ENCODE measurements at regions not wholly inside any gene's neighbourhood (a gene's known extent, or its start where the extent isn't known, plus 50 kb on each side); places are given as distances from the start of the nearest gene placed in this dataset.

- ChIA-PET CTCF (ENCODE audit: low intra/inter-chr PET ratio, low total read pairs) (no interaction called here), POLR2A (no interaction called here)
- Histone ChIP-seq H4K20me1 (ENCODE audit: insufficient read depth, low read length) (no peaks in the 10 kb centered on the region), H3K9ac (ENCODE audit: insufficient read depth, low read depth, low read length) (no peak overlapping the region), H3K27me3 (ENCODE audit: control insufficient read depth in 1 of 2, insufficient read depth in 2 of 2, low read length in 2 of 2) (no peaks in the 10 kb centered on the region), H3K36me3 (replicated peaks in 1 of 2; ENCODE audit: control insufficient read depth in 1 of 2, insufficient read depth in 2 of 2, low read length in 2 of 2) (no peaks in the 10 kb centered on the region), H3K4me2 (ENCODE audit: low read depth, low read length) (no peak overlapping the region), H3K4me1 (ENCODE audit: insufficient read depth, low read length) (no peaks in the 10 kb centered on the region), H3K4me3 (replicated peaks in 1 of 3; ENCODE audit: insufficient read depth in 1 of 3, low read depth in 2 of 3, low read length in 3 of 3) (no peak overlapping the region), H2AFZ (ENCODE audit: low read length) (no peak overlapping the region), H3K9me3 (ENCODE audit: low read length) (no peaks in the 10 kb centered on the region), H3K27ac (ENCODE audit: extremely low read length, insufficient read depth, low read length) (no peak overlapping the region), H3K79me2 (ENCODE audit: insufficient read depth, low read length) (no peaks in the 10 kb centered on the region)
- in situ Hi-C loops (cut with HindIII; ENCODE audit: extremely low pct_ligation_motif_present, low pct_unique_long_range_greater_than_20kb), result no loop called here
- intact Hi-C loops (cut with micrococcal nuclease; ENCODE audit: unreplicated experiment), result no loop called here
- FAIRE-seq (no peak), DNase-seq (ENCODE audit: low spot score) (no peak), ATAC-seq (no peak)
- no peak for TF ChIP-seq UBTF (CRISPR knock-in tag; IDR thresholded peaks at IDR 0.05)
- TF ChIP-seq GABPA (IDR thresholded peaks at IDR 0.05; ENCODE audit: low read depth, low read length), result no peak
- TF ChIP-seq GABPA (CRISPR knock-in tag; IDR thresholded peaks at IDR 0.05; ENCODE audit: low read depth), result no peak
- no peak for TF ChIP-seq CREB1 (IDR thresholded peaks at IDR 0.05)
- no peak for TF ChIP-seq CREB1 (CRISPR knock-in tag; IDR thresholded peaks at IDR 0.05)
- no peak for TF ChIP-seq ZNF180 (CRISPR knock-in tag; IDR thresholded peaks at IDR 0.05; ENCODE audit: borderline replicate concordance, low read depth)
- BruUV-seq (replicated peaks), result no TSS peak
Observed at GRCh38 chr5:126280846-126281245, 142.4 kb upstream of the GRAMD2B start.

GRCh38 chr5:126284977-126285696, 138.1 kb upstream of the GRAMD2B start:
- H3K27ac ChIP-seq (ENCODE audit: extremely low read length, insufficient read depth, low read length), result no peak overlapping the region
- H3K27me3 ChIP-seq (ENCODE audit: control insufficient read depth in 1 of 2, insufficient read depth in 2 of 2, low read length in 2 of 2), result no peaks in the 10 kb centered on the region
- DNase-seq (ENCODE audit: low spot score), result no peak
- no peaks in the 10 kb centered on the region for H4K20me1 ChIP-seq (ENCODE audit: insufficient read depth, low read length)
- no peaks in the 10 kb centered on the region for H3K79me2 ChIP-seq (ENCODE audit: insufficient read depth, low read length)
- 26% methylated on average over 6 of the region's 6 CpGs for WGBS (ENCODE audit: low lambda C conversion rate)
- H3K4me3 ChIP-seq (replicated peaks in 1 of 3; ENCODE audit: insufficient read depth in 1 of 3, low read depth in 2 of 3, low read length in 3 of 3), result no peak overlapping the region
- ATAC-seq, result no peak
- H2AFZ ChIP-seq (ENCODE audit: low read length), result no peak overlapping the region
- H3K4me2 ChIP-seq (ENCODE audit: low read depth, low read length), result no peak overlapping the region
- no peaks in the 10 kb centered on the region for H3K9me3 ChIP-seq (ENCODE audit: low read length)
- H3K4me1 ChIP-seq (ENCODE audit: insufficient read depth, low read length), result no peaks in the 10 kb centered on the region
- intact Hi-C loops (cut with micrococcal nuclease; ENCODE audit: unreplicated experiment) (no loop called here), in situ Hi-C loops (cut with HindIII; ENCODE audit: extremely low pct_ligation_motif_present, low pct_unique_long_range_greater_than_20kb) (no loop called here)
- no peak for FAIRE-seq
- no peak overlapping the region for H3K9ac ChIP-seq (ENCODE audit: insufficient read depth, low read depth, low read length)
- no peaks in the 10 kb centered on the region for H3K36me3 ChIP-seq (replicated peaks in 1 of 2; ENCODE audit: control insufficient read depth in 1 of 2, insufficient read depth in 2 of 2, low read length in 2 of 2)
- ChIA-PET POLR2A (no interaction called here), CTCF (ENCODE audit: low intra/inter-chr PET ratio, low total read pairs) (no interaction called here)
- no TSS peak for BruUV-seq (replicated peaks)
- TF ChIP-seq HHEX (CRISPR knock-in tag; IDR thresholded peaks at IDR 0.05), result no peak
- TF ChIP-seq SATB2 (CRISPR knock-in tag; IDR thresholded peaks at IDR 0.05), result no peak
- TF ChIP-seq ZNF788 (CRISPR knock-in tag; IDR thresholded peaks at IDR 0.05; ENCODE audit: borderline replicate concordance), result no peak
- TF ChIP-seq BHLHE40 (IDR thresholded peaks at IDR 0.05; ENCODE audit: low read length), result no peak
- no peak for TF ChIP-seq ZBTB8A (CRISPR knock-in tag; IDR thresholded peaks at IDR 0.05; ENCODE audit: borderline replicate concordance, low read depth)
- TF ChIP-seq EED (CRISPR knock-in tag; IDR thresholded peaks at IDR 0.05), result no peak
- no peak for TF ChIP-seq DZIP1 (CRISPR knock-in tag; IDR thresholded peaks at IDR 0.05)
- TF ChIP-seq ZNF230 (CRISPR knock-in tag; IDR thresholded peaks at IDR 0.05), result no peak
- TF ChIP-seq ZNF326 (CRISPR knock-in tag; IDR thresholded peaks at IDR 0.05; ENCODE audit: borderline replicate concordance), result no peak
- TF ChIP-seq ATF7 (IDR thresholded peaks at IDR 0.05), result no peak
- TF ChIP-seq ATF7 (CRISPR knock-in tag; IDR thresholded peaks at IDR 0.05), result no peak

Data from HepG2 (cell line).